Lower lobe of right lung (tissue), 2 donors: ENCODE measurements at regions not wholly inside any gene's neighbourhood (a gene's known extent, or its start where the extent isn't known, plus 50 kb on each side); places are given as distances from the start of the nearest gene placed in this dataset.
"Not testable (repeated sequence)": the region's sequence is repeated elsewhere in the genome, so short reads cannot be mapped to it uniquely, and the experiment has no call there.

Experiments
- ATAC-seq, 2 donors: fragments of 200-7000 bp; cut with Tn5 transposase; one replicate each; pipeline ENCODE4 v1.9.1; 2020 to 2022; ENCODE audit warnings: mild to moderate bottlenecking in 2 of 2, moderate library complexity in 2 of 2
- DNase-seq: peaks from one replicate; pipeline ENCODE4 v3.0.0-alpha.2; 2020
- H3K27ac ChIP-seq: fragments of 200-600 bp; one replicate; pipeline ENCODE4 v1.8.0; 2022
- H3K27me3 ChIP-seq: fragments of 200-600 bp; one replicate; pipeline ENCODE4 v1.8.0; 2022; ENCODE audit warnings: low read depth
- H3K36me3 ChIP-seq: fragments of 200-600 bp; one replicate; pipeline ENCODE4 v1.8.0; 2022; ENCODE audit warnings: mild to moderate bottlenecking
- H3K4me1 ChIP-seq: fragments of 200-600 bp; one replicate; pipeline ENCODE4 v1.8.0; 2022
- H3K4me3 ChIP-seq: fragments of 200-600 bp; one replicate; pipeline ENCODE4 v1.8.0; 2022; ENCODE audit warnings: mild to moderate bottlenecking
- H3K9me3 ChIP-seq: fragments of 200-600 bp; one replicate; pipeline ENCODE4 v1.8.0; 2022
- CTCF ChIP-seq: fragments of 200-600 bp; IDR thresholded peaks from one replicate; pipeline ENCODE4 v1.8.0; 2022; ENCODE audit warnings: antibody characterized with exemption, mild to moderate bottlenecking
- intact Hi-C: fragments of 100-400 bp; cut with DNase I; formaldehyde crosslinking; loops from one replicate; pipeline ENCODE4 v1.11.0; 2022
- donor health status: DM: no; HTN: yes; CAD: no; lungs with severe emphysema.

GRCh38 chr6:48959251-48960060 lies 503.6 kb downstream of the MMUT start:
- no peak overlapping the region for H3K4me3 ChIP-seq
- ATAC-seq: no peak
- H3K27me3 ChIP-seq: no peaks in the 10 kb centered on the region
- intact Hi-C loops: no loop called here
- DNase-seq: no peak
- H3K27ac ChIP-seq: no peak overlapping the region
- no peaks in the 10 kb centered on the region for H3K4me1 ChIP-seq
- no peaks in the 10 kb centered on the region for H3K36me3 ChIP-seq
- TF ChIP-seq CTCF: no peak
- no peaks in the 10 kb centered on the region for H3K9me3 ChIP-seq

GRCh38 chr6:48957781-48958180 lies 505.3 kb downstream of the MMUT start:
- no peak for DNase-seq
- no peak overlapping the region for H3K4me3 ChIP-seq
- intact Hi-C loops: no loop called here
- no peak overlapping the region for H3K27ac ChIP-seq
- H3K27me3 ChIP-seq: no peaks in the 10 kb centered on the region
- no peaks in the 10 kb centered on the region for H3K9me3 ChIP-seq
- no peak for ATAC-seq
- TF ChIP-seq CTCF: no peak
- H3K36me3 ChIP-seq: no peaks in the 10 kb centered on the region
- no peaks in the 10 kb centered on the region for H3K4me1 ChIP-seq

- Histone ChIP-seq H3K4me1 (no peaks in the 10 kb centered on the region), H3K4me3 (no peak overlapping the region), H3K9me3 (no peaks in the 10 kb centered on the region), H3K27ac (no peak overlapping the region), H3K27me3 (no peaks in the 10 kb centered on the region), H3K36me3 (no peaks in the 10 kb centered on the region)
- no peak for ATAC-seq
- intact Hi-C loops: no loop called here
- TF ChIP-seq CTCF: no peak
- no peak for DNase-seq
Measured at GRCh38 chr6:48951917-48952316, 511.1 kb downstream of the MMUT start.

GRCh38 chr6:48944276-48944675 lies 518.8 kb downstream of the MMUT start:
- DNase-seq, H3K9me3 ChIP-seq, intact Hi-C loops, H3K4me3 ChIP-seq, H3K4me1 ChIP-seq, ATAC-seq, H3K27me3 ChIP-seq, H3K36me3 ChIP-seq, H3K27ac ChIP-seq: not testable (repeated sequence)

GRCh38 chr6:48933136-48933535 lies 529.9 kb downstream of the MMUT start:
- no peak overlapping the region for H3K4me3 ChIP-seq
- TF ChIP-seq CTCF: no peak
- no peak overlapping the region for H3K27ac ChIP-seq
- no peaks in the 10 kb centered on the region for H3K27me3 ChIP-seq
- ATAC-seq (no peak), DNase-seq (no peak)
- no peaks in the 10 kb centered on the region for H3K9me3 ChIP-seq
- no peaks in the 10 kb centered on the region for H3K36me3 ChIP-seq
- intact Hi-C loops: no loop called here
- no peaks in the 10 kb centered on the region for H3K4me1 ChIP-seq

GRCh38 chr6:48928937-48929336 lies 534.1 kb downstream of the MMUT start:
- Histone ChIP-seq H3K9me3 (no peaks in the 10 kb centered on the region), H3K4me3 (no peak overlapping the region), H3K27ac (no peak overlapping the region), H3K4me1 (no peaks in the 10 kb centered on the region), H3K27me3 (no peaks in the 10 kb centered on the region), H3K36me3 (no peaks in the 10 kb centered on the region)
- no peak for DNase-seq
- TF ChIP-seq CTCF: no peak
- intact Hi-C loops: no loop called here
- ATAC-seq: no peak
